ENCODE measurements at regions not wholly inside any gene's neighbourhood (a gene's known extent, or its start where the extent isn't known, plus 50 kb on each side); places are given as distances from the start of the nearest gene placed in this dataset.

DNA sequence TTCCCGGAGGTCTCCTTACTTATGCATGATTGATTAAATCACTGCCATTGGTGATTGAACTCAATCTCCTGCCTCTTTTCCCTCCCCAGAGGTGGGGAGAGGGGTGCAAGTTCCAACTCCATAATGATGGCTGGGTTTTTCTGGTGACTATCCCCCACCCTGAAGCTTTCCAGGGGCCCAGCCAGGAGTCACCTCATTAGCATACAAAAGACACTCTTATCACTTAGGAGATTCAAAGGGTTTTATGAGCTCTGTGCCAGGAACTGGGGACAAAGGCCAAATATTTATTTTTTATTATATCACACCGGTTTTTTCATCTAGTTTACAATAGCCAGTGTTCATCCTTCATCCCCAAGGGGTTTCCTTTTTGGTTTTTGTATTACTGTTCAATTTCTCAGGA, 300.7 kb downstream of the ETNK1 start:
- no peaks in the 10 kb centered on the region for H3K4me1 ChIP-seq
- DNase-seq (ENCODE audit: low read depth in 1 of 2, low spot score in 1 of 2) (no peak), ATAC-seq (no peak), FAIRE-seq (no peak)
- no peak overlapping the region for H3K4me2 ChIP-seq
- H3K27ac ChIP-seq: no peak overlapping the region
- POLR2A ChIA-PET: no interaction called here
- WGBS (ENCODE audit: missing lambda C conversion rate): 38% methylated on average over 2 of the region's 2 CpGs
- CTCF ChIA-PET: interaction anchor here (0.6 kb wide), 1 partner anchor 239 kb away, joined by 3 read pairs; no protein-coding TSS in a partner anchor
- no peaks in the 10 kb centered on the region for H3K9me3 ChIP-seq
- TF ChIP-seq RCOR1 (IDR thresholded peaks at IDR 0.05; ENCODE audit: low read depth, low read length): no peak
- no peak for TF ChIP-seq MAFK (IDR thresholded peaks at IDR 0.05; ENCODE audit: partially characterized antibody)
- TF ChIP-seq TFCP2L1 (CRISPR knock-in tag; IDR thresholded peaks at IDR 0.05): no peak
- TF ChIP-seq, protein P1, sequence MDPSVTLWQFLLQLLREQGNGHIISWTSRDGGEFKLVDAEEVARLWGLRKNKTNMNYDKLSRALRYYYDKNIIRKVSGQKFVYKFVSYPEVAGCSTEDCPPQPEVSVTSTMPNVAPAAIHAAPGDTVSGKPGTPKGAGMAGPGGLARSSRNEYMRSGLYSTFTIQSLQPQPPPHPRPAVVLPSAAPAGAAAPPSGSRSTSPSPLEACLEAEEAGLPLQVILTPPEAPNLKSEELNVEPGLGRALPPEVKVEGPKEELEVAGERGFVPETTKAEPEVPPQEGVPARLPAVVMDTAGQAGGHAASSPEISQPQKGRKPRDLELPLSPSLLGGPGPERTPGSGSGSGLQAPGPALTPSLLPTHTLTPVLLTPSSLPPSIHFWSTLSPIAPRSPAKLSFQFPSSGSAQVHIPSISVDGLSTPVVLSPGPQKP (IDR thresholded peaks at IDR 0.05; ENCODE audit: low read depth, low read length): no peak
- TF ChIP-seq CBX8 (IDR thresholded peaks at IDR 0.05): no peak
- H3K4me3 ChIP-seq: no peak overlapping the region

DNA sequence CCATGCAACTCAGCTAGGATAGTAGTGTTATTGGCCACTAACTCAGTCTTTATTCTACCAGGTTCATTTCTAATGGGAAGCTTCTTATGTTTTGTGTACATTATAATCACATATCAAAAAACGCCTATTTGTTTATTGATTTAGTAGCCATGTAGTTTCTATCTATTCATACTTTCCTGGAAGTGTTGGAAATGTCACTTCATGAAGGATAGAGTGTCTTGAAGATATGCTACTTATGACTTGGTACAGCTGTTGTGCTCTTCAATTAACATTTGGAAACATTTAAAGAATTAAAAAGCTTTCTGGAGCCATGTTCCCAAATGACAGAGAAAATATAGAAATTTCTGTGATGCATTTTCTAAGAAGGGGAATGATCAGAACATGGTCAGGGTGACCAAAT, 307.5 kb downstream of the ETNK1 start:
- POLR2A ChIA-PET: no interaction called here
- H3K4me1 ChIP-seq: no peaks in the 10 kb centered on the region
- DNase-seq (ENCODE audit: low read depth in 1 of 2, low spot score in 1 of 2): no peak
- TF ChIP-seq HOXA7 (CRISPR knock-in tag; IDR thresholded peaks at IDR 0.05): no peak
- no peak for TF ChIP-seq RAD21 (conservative IDR thresholded peaks at IDR 0.05 in 1 of 2, IDR thresholded peaks at IDR 0.05 in 1 of 2)
- no peak for TF ChIP-seq HOXB5 (CRISPR knock-in tag; IDR thresholded peaks at IDR 0.05)
- no peak for TF ChIP-seq EP300 (IDR thresholded peaks at IDR 0.05)
- TF ChIP-seq POLR2A (IDR thresholded peaks at IDR 0.05; ENCODE audit: low read length): no peak
- TF ChIP-seq, protein P2, sequence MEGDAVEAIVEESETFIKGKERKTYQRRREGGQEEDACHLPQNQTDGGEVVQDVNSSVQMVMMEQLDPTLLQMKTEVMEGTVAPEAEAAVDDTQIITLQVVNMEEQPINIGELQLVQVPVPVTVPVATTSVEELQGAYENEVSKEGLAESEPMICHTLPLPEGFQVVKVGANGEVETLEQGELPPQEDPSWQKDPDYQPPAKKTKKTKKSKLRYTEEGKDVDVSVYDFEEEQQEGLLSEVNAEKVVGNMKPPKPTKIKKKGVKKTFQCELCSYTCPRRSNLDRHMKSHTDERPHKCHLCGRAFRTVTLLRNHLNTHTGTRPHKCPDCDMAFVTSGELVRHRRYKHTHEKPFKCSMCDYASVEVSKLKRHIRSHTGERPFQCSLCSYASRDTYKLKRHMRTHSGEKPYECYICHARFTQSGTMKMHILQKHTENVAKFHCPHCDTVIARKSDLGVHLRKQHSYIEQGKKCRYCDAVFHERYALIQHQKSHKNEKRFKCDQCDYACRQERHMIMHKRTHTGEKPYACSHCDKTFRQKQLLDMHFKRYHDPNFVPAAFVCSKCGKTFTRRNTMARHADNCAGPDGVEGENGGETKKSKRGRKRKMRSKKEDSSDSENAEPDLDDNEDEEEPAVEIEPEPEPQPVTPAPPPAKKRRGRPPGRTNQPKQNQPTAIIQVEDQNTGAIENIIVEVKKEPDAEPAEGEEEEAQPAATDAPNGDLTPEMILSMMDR (IDR thresholded peaks at IDR 0.05): no peak
- TF ChIP-seq CHD4 (IDR thresholded peaks at IDR 0.05; ENCODE audit: borderline replicate concordance): no peak
- TF ChIP-seq, protein P3, sequence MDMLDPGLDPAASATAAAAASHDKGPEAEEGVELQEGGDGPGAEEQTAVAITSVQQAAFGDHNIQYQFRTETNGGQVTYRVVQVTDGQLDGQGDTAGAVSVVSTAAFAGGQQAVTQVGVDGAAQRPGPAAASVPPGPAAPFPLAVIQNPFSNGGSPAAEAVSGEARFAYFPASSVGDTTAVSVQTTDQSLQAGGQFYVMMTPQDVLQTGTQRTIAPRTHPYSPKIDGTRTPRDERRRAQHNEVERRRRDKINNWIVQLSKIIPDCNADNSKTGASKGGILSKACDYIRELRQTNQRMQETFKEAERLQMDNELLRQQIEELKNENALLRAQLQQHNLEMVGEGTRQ (IDR thresholded peaks at IDR 0.05): no peak
- TF ChIP-seq ZFP36 (IDR thresholded peaks at IDR 0.05; ENCODE audit: borderline replicate concordance, partially characterized antibody): no peak
- TF ChIP-seq CBX8 (IDR thresholded peaks at IDR 0.05): no peak
- no peak for TF ChIP-seq NFE2L2 (conservative IDR thresholded peaks at IDR 0.05; ENCODE audit: low read length)
- no peak for TF ChIP-seq HEYL (CRISPR knock-in tag; IDR thresholded peaks at IDR 0.05)
- TF ChIP-seq JUNB (IDR thresholded peaks at IDR 0.05): no peak
- TF ChIP-seq SREBF2 (IDR thresholded peaks at IDR 0.05): no peak
- TF ChIP-seq RFX5 (IDR thresholded peaks at IDR 0.05): no peak
- no peak overlapping the region for H3K27ac ChIP-seq
- 11% methylated on average over 1 of the region's 1 CpG for WGBS (ENCODE audit: missing lambda C conversion rate)
- CTCF ChIA-PET: no interaction called here
- H3K9me3 ChIP-seq: no peaks in the 10 kb centered on the region
- FAIRE-seq: no peak
- ATAC-seq: no peak
- H3K4me2 ChIP-seq: no peak overlapping the region
- no peak overlapping the region for H3K4me3 ChIP-seq

DNA sequence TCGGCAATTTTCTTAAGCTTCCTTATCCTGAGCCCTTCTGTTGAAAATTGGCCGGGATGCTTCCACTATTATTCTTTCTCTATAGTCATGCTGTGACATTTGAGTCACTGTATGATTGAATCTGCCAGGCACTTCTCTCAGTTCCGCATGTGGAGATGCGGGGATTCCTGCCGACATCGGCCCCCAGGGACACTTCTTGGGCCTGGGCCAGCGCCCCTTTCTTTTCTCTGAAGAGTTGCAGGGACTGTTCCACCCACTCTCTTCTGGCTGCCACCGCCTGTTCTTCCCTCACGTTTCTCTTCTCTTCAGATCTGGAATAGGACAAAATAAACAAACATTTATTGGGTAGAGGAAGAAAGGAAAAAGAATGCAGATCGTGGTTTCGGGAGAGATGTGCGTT, 310.1 kb downstream of the ETNK1 start:
- FAIRE-seq: no peak
- peak overlapping the region; percentile 38 for H3K4me3 ChIP-seq
- no peak overlapping the region for H3K27ac ChIP-seq
- no peaks in the 10 kb centered on the region for H3K9me3 ChIP-seq
- H3K4me2 ChIP-seq: peak overlapping the region; percentile 86
- no peak for DNase-seq (ENCODE audit: low read depth in 1 of 2, low spot score in 1 of 2)
- ChIA-PET CTCF (interaction anchor here (0.5 to 1.8 kb wide), 2 partner anchors 11 to 79 kb away, joined by 5 to 6 read pairs; no protein-coding TSS in a partner anchor), POLR2A (no interaction called here)
- no peak for TF ChIP-seq CBX8 (IDR thresholded peaks at IDR 0.05)
- TF ChIP-seq HOXB5 (CRISPR knock-in tag; IDR thresholded peaks at IDR 0.05): no peak
- TF ChIP-seq, protein P2 (IDR thresholded peaks at IDR 0.05): no peak
- TF ChIP-seq TFCP2L1 (CRISPR knock-in tag; IDR thresholded peaks at IDR 0.05): no peak
- TF ChIP-seq JUN (IDR thresholded peaks at IDR 0.05): no peak
- TF ChIP-seq HOXB13 (CRISPR knock-in tag; IDR thresholded peaks at IDR 0.05; ENCODE audit: low read depth): no peak
- no peak for TF ChIP-seq SMC3 (IDR thresholded peaks at IDR 0.05)
- no peak for TF ChIP-seq CBX2 (IDR thresholded peaks at IDR 0.05; ENCODE audit: borderline replicate concordance, low read depth)
- TF ChIP-seq RFX5 (IDR thresholded peaks at IDR 0.05): no peak
- TF ChIP-seq, protein P4, sequence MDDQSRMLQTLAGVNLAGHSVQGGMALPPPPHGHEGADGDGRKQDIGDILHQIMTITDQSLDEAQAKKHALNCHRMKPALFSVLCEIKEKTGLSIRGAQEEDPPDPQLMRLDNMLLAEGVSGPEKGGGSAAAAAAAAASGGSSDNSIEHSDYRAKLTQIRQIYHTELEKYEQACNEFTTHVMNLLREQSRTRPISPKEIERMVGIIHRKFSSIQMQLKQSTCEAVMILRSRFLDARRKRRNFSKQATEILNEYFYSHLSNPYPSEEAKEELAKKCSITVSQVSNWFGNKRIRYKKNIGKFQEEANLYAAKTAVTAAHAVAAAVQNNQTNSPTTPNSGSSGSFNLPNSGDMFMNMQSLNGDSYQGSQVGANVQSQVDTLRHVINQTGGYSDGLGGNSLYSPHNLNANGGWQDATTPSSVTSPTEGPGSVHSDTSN (IDR thresholded peaks at IDR 0.05): no peak
- TF ChIP-seq ZFP36 (IDR thresholded peaks at IDR 0.05; ENCODE audit: borderline replicate concordance, partially characterized antibody): no peak
- TF ChIP-seq CEBPB (IDR thresholded peaks at IDR 0.05): no peak
- TF ChIP-seq POLR2A (IDR thresholded peaks at IDR 0.05; ENCODE audit: low read length): no peak
- no peak for TF ChIP-seq HEYL (CRISPR knock-in tag; IDR thresholded peaks at IDR 0.05)
- WGBS (ENCODE audit: missing lambda C conversion rate): 24% methylated on average over 12 of the region's 12 CpGs
- H3K4me1 ChIP-seq: no peaks in the 10 kb centered on the region
- peak; percentile 64 to 68; a peak in 5 of 6 replicates for ATAC-seq

All from A549 (cell line).